NCI-H1092 (cell line): ENCODE measurements at regions not wholly inside any gene's neighbourhood (a gene's known extent, or its start where the extent isn't known, plus 50 kb on each side); places are given as distances from the start of the nearest gene placed in this dataset.

Source experiments
- DNase-seq: peaks from one replicate; lab custom pipeline; 2025; lab: John Stamatoyannopoulos, UW

DNA sequence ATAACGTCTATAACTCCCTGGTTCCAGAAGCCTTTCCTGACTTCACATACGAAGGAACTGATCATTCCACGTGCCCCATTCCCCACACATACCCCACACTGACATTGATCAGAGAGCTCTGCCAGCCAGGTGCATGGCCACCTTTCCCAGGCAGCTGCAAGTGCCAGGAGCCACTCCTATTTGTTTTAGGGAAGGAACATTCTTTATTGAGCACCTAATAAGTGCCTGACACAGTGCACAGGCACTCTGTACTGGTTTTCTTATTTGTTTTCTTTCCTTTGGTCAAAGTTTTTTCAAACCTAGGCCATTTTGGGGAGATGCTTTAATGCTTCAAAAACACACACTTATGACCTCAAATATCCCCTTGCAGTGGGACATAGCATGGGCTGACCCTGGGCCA is 50.0 kb downstream of the PITPNM2 start:
- no peak for DNase-seq

DNA sequence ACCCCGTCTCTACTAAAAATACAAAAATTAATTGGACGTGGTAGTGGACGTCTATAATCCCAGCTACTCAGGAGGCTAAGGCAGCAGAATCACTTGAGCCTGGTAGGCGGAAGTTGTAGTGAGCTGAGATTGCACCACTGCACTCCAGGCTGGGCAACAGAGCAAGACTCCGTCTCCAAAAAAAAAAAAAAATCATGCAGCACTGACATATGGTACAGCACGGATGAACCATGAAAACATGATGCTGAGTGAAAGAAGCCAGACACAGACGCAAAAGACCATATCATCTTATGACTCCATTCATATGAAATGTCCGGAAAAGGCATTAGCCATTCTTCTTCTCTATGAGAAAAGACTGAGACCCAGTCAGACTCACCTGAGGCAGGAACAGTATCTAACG is 50.4 kb downstream of the PITPNM2 start:
- DNase-seq = no peak

DNA sequence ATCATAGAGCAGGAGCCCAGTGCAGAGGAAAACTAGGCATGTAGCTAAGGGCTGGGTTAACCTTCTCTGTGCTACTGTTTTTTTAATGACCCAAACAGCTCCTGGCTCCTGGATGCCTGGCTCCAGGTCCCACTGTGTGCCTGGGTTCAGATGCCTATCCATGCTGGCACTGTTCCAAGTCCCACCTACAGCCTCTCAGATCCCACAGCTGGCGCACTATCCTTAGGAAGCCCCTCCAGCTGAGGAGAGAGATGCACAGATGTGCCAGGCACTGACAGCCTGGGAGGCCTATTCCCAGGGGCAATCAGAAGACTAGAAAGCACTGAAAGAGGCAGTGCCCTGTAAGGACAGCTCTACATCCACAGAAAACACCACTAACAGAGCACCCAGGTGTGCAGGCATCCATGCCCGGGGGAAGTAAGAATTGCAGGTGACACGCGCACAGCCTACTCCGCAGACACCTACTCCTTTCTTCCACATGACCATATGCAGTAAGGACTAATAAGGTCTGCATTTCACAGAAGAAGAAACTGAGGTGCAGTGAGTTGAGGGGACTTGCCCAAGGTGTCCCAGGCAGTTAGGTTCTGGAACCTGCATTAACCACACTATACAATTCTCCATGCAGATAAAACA is 51.2 kb downstream of the PITPNM2 start:
- DNase-seq = no peak

DNA sequence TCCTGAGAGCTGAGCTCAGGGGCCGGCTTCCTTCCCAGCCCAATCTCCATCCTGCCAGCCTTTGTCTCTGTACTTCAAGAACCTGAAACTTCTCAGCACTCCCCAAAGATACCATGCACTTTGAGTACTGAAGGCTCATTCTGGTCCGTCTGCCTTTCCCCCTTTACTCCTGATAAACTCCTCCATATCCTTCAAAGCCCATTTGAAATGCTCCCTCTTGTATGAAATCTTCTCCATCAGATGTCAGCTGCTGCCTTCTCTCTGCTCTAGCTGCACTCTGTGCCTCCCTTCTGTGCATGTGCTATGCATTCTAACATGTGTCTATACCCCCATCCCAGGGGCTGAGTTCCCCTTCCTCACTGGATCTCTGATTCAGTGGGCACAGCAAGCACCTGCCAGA is 52.1 kb downstream of the PITPNM2 start:
- no peak for DNase-seq

DNA sequence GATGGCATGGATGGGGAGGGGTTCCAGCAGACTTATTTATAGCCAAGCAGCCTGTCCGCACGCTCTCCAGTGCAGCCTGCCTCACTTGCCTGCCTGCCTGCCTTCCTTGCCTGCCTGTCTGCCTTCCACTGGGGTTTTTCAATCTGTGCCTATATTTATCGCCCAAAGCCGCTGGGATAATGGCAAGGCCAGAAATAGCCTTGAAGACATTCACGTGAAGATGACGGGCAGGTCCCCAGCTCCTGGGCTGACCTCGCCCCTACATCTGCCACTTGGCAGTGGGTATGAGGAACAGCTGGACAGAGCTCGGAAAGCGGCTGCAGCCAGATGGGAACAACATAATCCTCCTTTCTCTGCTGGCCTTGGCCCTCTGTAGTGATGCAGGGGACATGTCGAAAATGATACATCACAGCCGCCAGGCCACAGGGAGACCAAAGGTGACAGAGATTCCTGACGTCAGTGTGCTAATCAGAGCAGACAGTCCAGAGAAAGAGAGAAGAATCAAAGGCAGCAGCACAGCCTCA is 53.3 kb downstream of the PITPNM2 start:
- DNase-seq = no peak

DNA sequence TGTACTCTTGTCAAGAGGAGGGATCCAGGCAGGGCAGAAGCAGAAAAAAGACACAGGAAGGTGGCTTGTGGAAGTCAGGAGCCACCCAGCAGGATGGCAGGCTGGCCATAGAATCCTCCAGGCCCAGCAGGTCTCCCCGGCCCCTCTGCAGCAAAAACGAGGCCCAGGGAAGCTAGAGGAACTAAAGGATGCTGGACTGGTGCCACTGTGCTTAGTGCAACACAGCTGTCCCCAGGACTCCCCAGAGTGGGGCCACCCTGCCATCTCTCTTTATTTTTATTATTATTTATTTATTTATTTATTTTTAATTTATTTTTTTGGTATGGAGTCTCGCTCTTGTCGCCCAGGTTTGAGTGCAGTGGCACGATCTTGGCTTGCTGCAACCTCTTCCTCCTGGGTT is 54.1 kb downstream of the PITPNM2 start:
- no peak for DNase-seq

DNA sequence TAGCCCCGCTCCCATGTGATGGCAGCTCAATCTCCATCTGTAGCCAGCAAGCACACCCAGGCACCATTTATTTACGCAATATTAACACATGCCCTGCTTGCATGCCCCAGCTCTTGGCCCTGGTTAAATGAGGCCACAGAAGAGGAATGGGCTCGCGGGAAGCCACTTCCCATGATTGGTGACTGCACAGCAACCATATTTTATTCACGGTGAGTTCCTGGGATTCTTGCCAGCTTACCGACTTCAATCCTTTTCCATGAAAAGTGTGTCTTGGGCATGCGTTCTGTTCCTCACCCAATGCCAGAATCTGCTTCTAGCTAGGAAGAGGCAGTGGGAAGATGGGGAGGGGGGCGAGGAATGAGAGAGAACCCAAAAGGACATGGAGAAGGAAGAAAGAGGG is 54.7 kb downstream of the PITPNM2 start:
- DNase-seq = no peak

DNA sequence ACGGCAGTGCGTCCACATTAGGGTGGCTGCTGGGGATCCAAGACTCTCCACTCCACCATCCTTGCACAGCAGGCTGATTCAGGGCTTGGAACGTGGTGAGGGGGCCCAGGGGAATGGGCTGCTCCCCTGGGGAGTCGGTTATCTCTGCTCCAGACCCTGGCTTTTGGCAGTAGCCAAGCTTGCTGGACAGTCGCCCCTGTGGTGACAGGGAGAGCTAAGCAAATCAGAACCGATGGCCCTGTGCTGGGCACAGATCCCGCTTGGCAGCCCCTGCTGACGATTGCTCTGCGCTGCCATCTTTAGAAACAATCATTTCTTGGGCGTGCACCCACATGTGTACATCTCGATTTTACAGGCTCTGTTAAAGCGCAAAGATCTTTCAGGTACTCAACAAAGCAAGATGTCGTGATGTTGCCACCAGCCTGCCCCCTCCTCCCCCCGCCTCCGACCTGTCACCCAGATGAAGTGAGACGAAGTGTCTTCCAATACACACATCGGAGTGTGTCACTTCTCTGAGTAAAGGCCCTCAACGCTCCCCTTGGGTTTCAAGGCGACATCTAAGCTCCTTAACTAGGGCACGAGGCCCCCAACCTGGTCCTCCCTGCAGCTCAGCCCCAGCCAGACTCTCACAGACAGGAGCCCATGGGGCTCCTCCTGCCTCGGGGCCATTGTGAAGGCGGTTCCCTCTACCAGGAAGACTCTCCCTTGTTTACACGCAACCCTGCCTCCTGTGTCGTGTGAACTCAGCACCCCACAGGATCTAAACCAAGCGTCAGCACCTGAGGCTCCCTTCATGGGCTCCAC is 55.6 kb downstream of the PITPNM2 start:
- DNase-seq = no peak

DNA sequence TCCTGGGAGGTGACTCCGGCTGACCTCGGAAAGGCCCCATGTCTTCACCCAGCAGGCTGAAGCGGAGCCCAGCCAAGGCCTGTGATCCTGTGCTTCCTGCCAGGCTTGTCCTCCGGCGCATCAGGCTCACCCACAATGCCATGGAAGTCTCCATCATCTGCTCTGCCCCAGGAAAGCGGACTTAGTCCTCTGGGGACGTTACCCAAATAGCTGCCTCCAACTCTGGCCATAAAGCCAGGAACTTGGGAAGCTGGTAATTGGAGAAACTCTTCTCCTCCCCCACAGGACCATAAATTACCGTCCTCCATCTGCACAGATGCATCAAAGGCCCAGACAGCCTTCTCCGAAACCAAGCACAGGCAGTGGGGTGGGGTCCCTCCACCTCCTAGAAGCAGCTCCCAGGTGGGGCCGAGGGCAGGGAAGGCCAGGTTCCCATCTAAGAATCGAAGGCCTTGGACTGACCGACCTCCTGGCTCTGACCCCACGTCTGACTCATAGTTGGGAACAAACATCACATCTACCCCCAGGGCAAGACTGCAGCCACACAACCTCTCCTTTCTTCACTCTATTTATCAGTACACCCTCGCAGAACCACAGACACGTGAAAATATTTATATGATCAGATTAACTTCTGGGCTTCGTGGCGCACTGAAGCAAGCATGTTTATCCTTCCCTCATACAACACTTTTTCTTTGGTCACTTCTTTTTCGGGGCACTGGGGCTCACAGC is 56.4 kb downstream of the PITPNM2 start:
- DNase-seq = no peak

DNA sequence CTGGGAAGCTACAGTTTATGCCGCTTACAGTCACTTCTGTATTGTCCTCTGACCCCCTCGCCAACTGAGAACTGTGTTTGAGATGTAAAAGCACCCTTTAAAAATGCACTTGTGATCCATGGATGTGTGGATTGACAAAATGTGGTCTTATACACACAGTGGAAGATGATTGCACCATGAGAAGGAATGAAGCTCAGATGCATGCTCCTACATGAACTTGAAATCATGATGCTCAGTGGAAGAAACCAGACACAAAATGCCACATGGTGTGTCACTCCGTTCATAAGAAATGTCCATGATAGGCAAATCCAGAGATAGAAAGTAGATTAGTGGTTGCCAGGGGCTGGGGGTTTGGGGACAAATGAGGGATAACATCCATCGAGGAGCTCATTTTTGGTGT is 58.0 kb downstream of the PITPNM2 start:
- DNase-seq = no peak

DNA sequence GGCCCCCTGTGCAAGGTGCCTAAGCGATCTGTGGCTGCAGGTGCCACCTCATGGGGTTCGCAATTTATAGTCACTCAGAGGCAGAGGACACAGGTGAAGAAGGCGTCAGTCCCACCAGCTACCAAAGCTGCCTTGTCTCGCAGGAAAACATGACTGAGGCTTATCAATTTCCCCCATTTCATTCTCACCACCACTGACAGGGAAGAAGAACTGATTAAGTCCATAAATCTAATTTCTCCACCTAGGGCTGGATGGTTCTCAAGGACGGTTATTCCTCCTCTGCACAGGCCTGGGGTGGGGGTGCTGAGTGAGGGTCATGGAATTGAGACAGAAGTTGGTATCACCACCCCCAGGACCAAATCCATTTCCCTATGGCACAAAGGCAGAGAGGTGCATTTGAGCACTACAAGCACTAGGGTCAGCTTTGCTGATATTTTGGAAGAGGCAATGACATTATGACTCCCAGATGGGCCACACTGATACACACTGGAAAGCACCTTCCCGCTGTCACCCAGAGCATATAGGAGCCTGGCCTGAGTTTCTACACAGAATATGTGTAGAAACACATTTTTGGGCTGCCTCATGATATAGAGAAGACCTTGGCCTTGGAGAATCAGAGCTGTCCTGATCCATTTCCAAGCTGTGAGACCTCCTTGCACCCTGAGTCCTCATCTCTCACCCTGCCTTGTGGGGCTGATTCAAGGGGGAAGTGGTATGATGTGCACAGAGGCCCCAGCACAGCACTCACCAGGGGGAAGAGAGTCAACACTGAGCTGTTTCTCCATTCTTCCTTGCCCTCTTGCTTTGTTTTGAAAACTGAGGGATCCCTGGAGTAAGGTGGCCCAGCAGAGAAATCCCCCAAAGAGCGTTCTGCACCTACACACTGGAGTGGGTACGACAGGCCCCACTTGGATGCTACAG is 59.4 kb downstream of the PITPNM2 start:
- no peak for DNase-seq

DNA sequence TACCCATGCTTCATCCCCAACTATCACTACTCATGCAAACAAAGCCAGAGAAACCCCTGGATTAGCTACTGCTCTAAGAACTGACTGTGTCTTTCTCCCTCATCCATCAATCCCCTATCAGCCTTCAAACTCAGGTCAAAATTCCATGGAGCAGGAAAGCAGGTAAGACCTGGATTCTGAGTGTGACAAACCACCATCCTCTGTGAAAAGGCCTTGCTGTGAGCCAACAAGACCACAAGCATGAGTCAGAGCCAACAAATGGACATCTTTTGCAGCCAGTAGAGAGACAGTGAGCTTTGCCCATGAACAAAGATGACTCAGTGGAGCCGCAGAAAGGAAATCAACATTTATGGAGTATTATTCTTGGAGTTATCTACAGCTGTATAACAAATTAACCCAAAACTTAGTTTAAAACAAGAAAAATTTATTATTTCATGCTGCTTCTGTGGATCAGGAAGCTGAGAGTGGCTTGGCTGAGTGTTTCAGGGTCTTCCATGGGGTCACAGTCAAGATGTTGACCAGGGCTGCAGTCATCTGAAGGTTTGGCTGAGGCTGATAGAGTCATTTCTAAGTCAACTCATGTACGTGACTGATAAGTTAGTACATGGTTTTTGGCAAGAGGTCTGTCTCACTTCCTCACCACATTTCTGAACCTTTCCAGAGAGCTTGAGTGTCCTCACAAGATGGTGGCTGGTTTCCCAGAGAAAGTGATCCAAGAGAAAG is 61.1 kb downstream of the PITPNM2 start:
- no peak for DNase-seq

DNA sequence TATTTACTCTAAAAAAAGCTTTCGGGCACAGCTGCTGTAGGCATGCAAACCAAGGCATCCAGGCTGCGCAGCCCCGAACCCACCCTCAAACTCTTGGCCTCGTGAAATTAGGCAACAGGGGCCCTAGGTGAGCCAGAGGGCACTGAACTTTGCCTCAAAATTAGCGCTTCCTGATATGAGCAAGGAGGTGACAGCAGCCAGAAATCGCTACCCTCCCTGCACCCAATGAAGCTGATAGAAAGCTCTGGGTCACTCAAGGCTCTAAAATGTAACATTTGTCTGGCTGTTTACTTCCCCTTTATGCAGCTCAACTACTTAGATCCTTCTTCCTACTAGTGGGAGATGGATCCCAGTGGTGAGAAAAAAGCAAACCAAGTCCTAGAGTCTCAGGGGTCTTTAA is 61.8 kb downstream of the PITPNM2 start:
- DNase-seq = no peak

DNA sequence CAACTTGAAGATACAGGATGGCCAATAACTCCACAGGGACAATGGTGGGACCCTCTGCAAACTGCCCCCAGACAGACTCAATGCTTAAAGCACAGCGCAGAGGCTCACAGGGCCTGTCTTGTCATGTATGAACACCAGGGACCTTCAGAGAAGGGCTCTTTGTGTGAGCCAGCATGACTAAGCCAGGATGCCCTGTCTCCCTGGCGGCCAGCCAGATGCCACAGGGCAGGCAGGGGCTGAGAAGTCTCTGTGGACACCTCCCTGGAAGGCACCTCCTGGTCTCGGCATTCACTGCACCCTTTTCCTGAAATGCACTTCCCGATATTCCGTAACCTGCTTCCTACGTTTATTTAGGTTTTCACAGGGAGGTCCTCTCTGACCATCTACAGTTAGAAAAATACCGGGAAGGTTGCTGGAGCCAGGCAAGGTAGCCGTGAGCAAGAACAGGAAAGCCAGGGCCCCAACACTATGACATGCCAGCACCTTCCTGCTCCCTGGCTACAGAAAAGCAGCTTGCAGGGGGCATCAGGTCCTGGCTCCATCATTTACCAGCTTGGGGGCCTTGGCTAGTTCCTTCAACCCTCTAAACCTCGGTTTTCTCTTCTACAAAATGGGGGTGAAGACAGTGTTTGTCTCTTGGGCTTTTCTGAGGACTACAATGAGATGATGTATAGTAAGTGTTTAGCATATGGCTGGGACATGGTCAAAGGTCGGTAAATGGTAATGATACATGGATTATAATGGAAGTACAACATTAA is 65.0 kb downstream of the PITPNM2 start:
- no peak for DNase-seq

DNA sequence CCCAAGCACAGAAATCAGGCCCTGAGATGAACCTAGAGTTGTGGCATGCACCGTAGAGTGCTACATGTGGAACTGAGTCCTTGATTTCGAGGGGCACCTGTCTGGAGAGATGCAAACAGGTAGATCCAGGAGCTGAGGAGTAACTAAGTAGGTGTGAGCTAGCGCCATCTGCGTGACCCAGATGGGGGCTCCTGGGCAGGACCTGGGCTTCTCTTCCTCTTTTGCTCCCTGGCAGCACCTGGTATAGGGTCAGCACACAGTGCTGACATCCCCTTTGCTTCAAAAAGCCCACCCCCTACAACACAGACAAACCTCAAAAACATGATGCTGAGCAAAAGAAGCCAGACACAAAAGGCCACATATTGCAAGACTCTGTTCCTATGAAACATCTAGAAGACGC is 65.8 kb downstream of the PITPNM2 start:
- no peak for DNase-seq

DNA sequence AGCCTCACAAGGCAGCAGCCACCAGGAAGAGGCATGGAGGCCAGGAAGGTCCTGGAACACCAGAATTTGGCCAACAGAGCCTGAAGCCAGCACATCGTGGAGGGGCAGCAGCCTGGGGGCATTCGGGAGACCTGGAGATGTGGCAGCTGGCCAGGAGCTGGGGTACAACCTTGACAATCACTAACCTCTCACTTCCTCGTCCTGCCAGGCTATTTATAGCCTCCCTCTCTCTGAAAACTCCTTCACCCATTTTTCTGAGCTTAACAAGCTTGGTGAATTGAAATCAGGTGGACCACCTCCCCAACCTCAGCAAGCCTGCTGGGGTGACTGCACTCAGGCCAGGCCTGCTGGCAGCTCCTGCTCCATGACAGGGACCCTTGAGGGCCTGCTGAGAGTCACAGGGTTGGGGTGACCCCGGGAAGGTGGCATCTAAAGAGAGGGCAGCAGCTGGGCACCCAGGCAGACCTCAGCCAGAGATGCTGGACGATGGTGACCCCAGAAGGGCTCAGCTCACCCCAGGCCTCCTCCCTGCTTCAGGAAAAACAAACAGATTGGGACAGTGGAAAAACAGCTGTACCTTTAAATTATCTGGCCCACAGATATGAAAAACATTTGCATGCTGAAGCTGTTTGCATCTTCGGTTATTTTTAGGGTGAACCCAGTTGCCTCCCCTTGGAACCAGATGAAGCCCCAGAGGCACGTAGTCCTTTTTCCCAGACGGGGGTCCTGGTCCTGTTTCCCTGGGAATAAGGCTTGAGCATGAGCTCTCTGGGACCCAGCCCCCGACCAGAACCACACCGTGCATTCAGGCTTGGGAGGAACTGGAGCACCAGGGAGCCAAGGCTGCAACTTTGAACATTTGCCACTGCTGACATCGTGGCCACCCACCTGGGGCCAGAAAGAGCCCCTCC is 67.0 kb downstream of the PITPNM2 start:
- DNase-seq = no peak

DNA sequence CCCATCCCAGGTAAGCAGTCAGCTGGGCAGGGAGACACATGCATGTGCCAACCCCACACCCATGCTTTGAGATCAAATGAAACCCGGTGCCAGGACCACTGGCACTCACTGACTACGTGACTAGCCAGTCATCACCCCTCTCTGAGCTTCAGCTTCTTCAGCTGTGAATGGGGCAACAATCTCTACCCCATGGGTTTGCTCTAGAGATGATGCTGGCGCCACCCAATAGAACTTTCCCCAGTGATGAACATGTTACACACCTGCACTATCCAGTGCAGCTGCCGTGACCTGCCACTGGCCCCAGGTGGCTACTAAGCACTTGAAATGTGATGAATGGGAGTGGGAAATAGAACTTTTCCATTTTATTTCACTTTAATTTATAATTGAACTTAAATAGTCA is 70.3 kb downstream of the PITPNM2 start:
- DNase-seq = no peak

DNA sequence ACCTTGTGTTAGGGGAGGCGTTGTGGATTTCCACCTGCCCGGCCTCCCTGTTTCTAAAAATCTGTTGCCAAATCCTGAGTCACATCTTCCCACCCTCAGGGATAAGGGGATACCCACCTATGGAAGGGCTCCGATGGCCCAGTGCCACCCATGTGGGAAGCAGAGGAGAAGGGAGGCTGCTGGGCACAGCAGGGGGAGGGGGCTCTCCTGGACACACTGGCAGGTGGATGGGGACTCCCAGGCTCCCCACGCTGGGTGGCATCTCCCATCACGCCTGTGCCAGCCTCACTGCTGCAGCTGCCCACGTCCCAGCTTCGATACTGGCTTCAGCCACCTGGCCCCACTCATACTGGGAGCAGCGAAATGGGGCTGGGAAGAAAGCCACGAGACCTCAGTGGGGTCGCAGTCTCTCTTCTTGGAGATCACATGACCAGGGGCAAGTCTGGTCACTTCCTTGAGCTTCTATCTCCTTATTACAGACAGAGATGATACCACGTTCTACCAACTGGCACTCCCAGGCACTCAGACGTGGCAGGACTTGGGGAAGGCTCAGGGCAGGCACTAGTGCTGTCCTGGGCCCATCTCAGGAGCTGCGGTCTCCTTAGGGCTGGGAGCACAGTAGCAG is 72.2 kb downstream of the PITPNM2 start:
- no peak for DNase-seq

DNA sequence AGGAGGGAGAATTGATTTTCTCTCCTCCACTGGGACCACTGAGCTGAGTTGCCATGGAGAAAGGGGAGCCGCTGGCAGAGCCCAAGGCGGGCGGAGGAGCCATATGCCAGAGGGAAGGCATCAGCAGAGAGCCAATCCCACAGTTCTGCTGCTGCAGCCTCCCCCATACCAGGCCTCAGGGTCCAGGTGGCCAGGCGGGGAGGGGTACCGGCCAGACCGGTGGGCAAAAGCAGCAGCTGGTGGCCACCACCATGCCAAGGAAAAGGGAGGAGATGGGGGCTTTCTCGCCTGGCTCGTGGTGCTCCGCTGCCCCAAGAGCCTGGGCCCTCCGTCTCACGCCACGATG is 72.8 kb downstream of the PITPNM2 start:
- no peak for DNase-seq
